ENCODE measurements at regions not wholly inside any gene's neighbourhood (a gene's known extent, or its start where the extent isn't known, plus 50 kb on each side); places are given as distances from the start of the nearest gene placed in this dataset.

- DNase-seq (ENCODE audit: extremely low spot score) = no peak
- ChIA-PET POLR2A (no interaction called here), CTCF (no interaction called here)
- TF ChIP-seq CTBP1 (IDR thresholded peaks at IDR 0.05; ENCODE audit: borderline replicate concordance) = no peak
- TF ChIP-seq L3MBTL2 (conservative IDR thresholded peaks at IDR 0.05) = no peak
- no peak for TF ChIP-seq ARNT (IDR thresholded peaks at IDR 0.05)
- TF ChIP-seq LEF1 (IDR thresholded peaks at IDR 0.05; ENCODE audit: borderline replicate concordance) = no peak
- no peak for TF ChIP-seq FOXM1 (IDR thresholded peaks at IDR 0.05; ENCODE audit: borderline replicate concordance)
- no peak for TF ChIP-seq BHLHE40 (IDR thresholded peaks at IDR 0.05; ENCODE audit: borderline replicate concordance)
- TF ChIP-seq ZNF384 (IDR thresholded peaks at IDR 0.05) = no peak
- no peak for TF ChIP-seq ELF4 (IDR thresholded peaks at IDR 0.05)
- no peak for TF ChIP-seq FOXK2 (IDR thresholded peaks at IDR 0.05)
- no peak for TF ChIP-seq HDGF (IDR thresholded peaks at IDR 0.05; ENCODE audit: borderline replicate concordance)
- no peak for TF ChIP-seq TARDBP (IDR thresholded peaks at IDR 0.05)
- no peak for TF ChIP-seq FOXA1 (IDR thresholded peaks at IDR 0.05)
- no peak for TF ChIP-seq PKNOX1 (IDR thresholded peaks at IDR 0.05)
- no peak for TF ChIP-seq SP1 (IDR thresholded peaks at IDR 0.05)
- TF ChIP-seq SUZ12 (IDR thresholded peaks at IDR 0.05) = no peak
- no peak for TF ChIP-seq NFRKB (IDR thresholded peaks at IDR 0.05)
Observed at GRCh38 chr10:6871128-6871527, 291.1 kb upstream of the PRKCQ start.

- no peak for DNase-seq (ENCODE audit: extremely low spot score)
- POLR2A ChIA-PET = no interaction called here
- CTCF ChIA-PET = interaction anchor here (0.7 kb wide), 1 partner anchor 87 kb away, joined by 3 read pairs; no protein-coding TSS in a partner anchor
- TF ChIP-seq ARNT (IDR thresholded peaks at IDR 0.05) = no peak
- TF ChIP-seq BHLHE40 (IDR thresholded peaks at IDR 0.05; ENCODE audit: borderline replicate concordance) = no peak
- TF ChIP-seq L3MBTL2 (conservative IDR thresholded peaks at IDR 0.05) = no peak
- TF ChIP-seq ZNF384 (IDR thresholded peaks at IDR 0.05) = no peak
- no peak for TF ChIP-seq NFRKB (IDR thresholded peaks at IDR 0.05)
- no peak for TF ChIP-seq TARDBP (IDR thresholded peaks at IDR 0.05)
- no peak for TF ChIP-seq CTBP1 (IDR thresholded peaks at IDR 0.05; ENCODE audit: borderline replicate concordance)
- no peak for TF ChIP-seq FOXA1 (IDR thresholded peaks at IDR 0.05)
- TF ChIP-seq FOXM1 (IDR thresholded peaks at IDR 0.05; ENCODE audit: borderline replicate concordance) = no peak
- no peak for TF ChIP-seq PKNOX1 (IDR thresholded peaks at IDR 0.05)
- no peak for TF ChIP-seq LEF1 (IDR thresholded peaks at IDR 0.05; ENCODE audit: borderline replicate concordance)
- TF ChIP-seq SP1 (IDR thresholded peaks at IDR 0.05) = no peak
- TF ChIP-seq ELF4 (IDR thresholded peaks at IDR 0.05) = no peak
- TF ChIP-seq SUZ12 (IDR thresholded peaks at IDR 0.05) = no peak
- no peak for TF ChIP-seq FOXK2 (IDR thresholded peaks at IDR 0.05)
- no peak for TF ChIP-seq HDGF (IDR thresholded peaks at IDR 0.05; ENCODE audit: borderline replicate concordance)
Observed at GRCh38 chr10:6868036-6868725, 288.1 kb upstream of the PRKCQ start.

- no peak for TF ChIP-seq NFRKB (IDR thresholded peaks at IDR 0.05)
- TF ChIP-seq PKNOX1 (IDR thresholded peaks at IDR 0.05) = no peak
- TF ChIP-seq SUZ12 (IDR thresholded peaks at IDR 0.05) = no peak
- TF ChIP-seq HDGF (IDR thresholded peaks at IDR 0.05; ENCODE audit: borderline replicate concordance) = no peak
- TF ChIP-seq SP1 (IDR thresholded peaks at IDR 0.05) = no peak
- TF ChIP-seq L3MBTL2 (conservative IDR thresholded peaks at IDR 0.05) = no peak
- TF ChIP-seq FOXK2 (IDR thresholded peaks at IDR 0.05) = no peak
- TF ChIP-seq ARNT (IDR thresholded peaks at IDR 0.05) = no peak
- TF ChIP-seq ZNF384 (IDR thresholded peaks at IDR 0.05) = no peak
- TF ChIP-seq FOXA1 (IDR thresholded peaks at IDR 0.05) = no peak
- TF ChIP-seq LEF1 (IDR thresholded peaks at IDR 0.05; ENCODE audit: borderline replicate concordance) = no peak
- TF ChIP-seq ELF4 (IDR thresholded peaks at IDR 0.05) = no peak
- TF ChIP-seq FOXM1 (IDR thresholded peaks at IDR 0.05; ENCODE audit: borderline replicate concordance) = no peak
- TF ChIP-seq CTBP1 (IDR thresholded peaks at IDR 0.05; ENCODE audit: borderline replicate concordance) = no peak
- no peak for TF ChIP-seq TARDBP (IDR thresholded peaks at IDR 0.05)
- no peak for TF ChIP-seq BHLHE40 (IDR thresholded peaks at IDR 0.05; ENCODE audit: borderline replicate concordance)
- CTCF ChIA-PET = no interaction called here
Observed at GRCh38 chr10:6866757-6867156, 286.7 kb upstream of the PRKCQ start.

GRCh38 chr10:6864142-6864541 is 284.1 kb upstream of the PRKCQ start:
- DNase-seq (ENCODE audit: extremely low spot score) = no peak
- POLR2A ChIA-PET = no interaction called here
- TF ChIP-seq NFRKB (IDR thresholded peaks at IDR 0.05) (no peak), TARDBP (IDR thresholded peaks at IDR 0.05) (no peak), ELF4 (IDR thresholded peaks at IDR 0.05) (no peak), FOXK2 (IDR thresholded peaks at IDR 0.05) (no peak), LEF1 (IDR thresholded peaks at IDR 0.05; ENCODE audit: borderline replicate concordance) (no peak), CTBP1 (IDR thresholded peaks at IDR 0.05; ENCODE audit: borderline replicate concordance) (no peak), SP1 (IDR thresholded peaks at IDR 0.05) (no peak), BHLHE40 (IDR thresholded peaks at IDR 0.05; ENCODE audit: borderline replicate concordance) (no peak), L3MBTL2 (conservative IDR thresholded peaks at IDR 0.05) (no peak), HDGF (IDR thresholded peaks at IDR 0.05; ENCODE audit: borderline replicate concordance) (no peak), SUZ12 (IDR thresholded peaks at IDR 0.05) (no peak), FOXA1 (IDR thresholded peaks at IDR 0.05) (no peak), PKNOX1 (IDR thresholded peaks at IDR 0.05) (no peak), ZNF384 (IDR thresholded peaks at IDR 0.05) (no peak), ARNT (IDR thresholded peaks at IDR 0.05) (no peak), FOXM1 (IDR thresholded peaks at IDR 0.05; ENCODE audit: borderline replicate concordance) (no peak)
- CTCF ChIA-PET = no interaction called here

More at GRCh38 chr10:6866757-6867156, 286.7 kb upstream of the PRKCQ start:
- no peak for DNase-seq (ENCODE audit: extremely low spot score)
- POLR2A ChIA-PET = no interaction called here

- TF ChIP-seq FOXA1 (IDR thresholded peaks at IDR 0.05) = no peak
- no peak for TF ChIP-seq ARNT (IDR thresholded peaks at IDR 0.05)
- no peak for TF ChIP-seq L3MBTL2 (conservative IDR thresholded peaks at IDR 0.05)
- TF ChIP-seq FOXK2 (IDR thresholded peaks at IDR 0.05) = no peak
- POLR2A ChIA-PET = no interaction called here
- DNase-seq (ENCODE audit: extremely low spot score) = no peak
- CTCF ChIA-PET = interaction anchor here (0.7 kb wide), 2 partner anchors 127 to 324 kb away, joined by 3 read pairs; no protein-coding TSS in a partner anchor
Observed at GRCh38 chr10:6863381-6863780, 283.3 kb upstream of the PRKCQ start.

All from HEK293T (cell line).